ENCODE measurements at regions not wholly inside any gene's neighbourhood (a gene's known extent, or its start where the extent isn't known, plus 50 kb on each side); places are given as distances from the start of the nearest gene placed in this dataset.
A peak's percentile ranks its signal among the peaks of the same experiment; 100 is the strongest.

- DNase-seq: no peak
Measured at GRCh38 chr6:145008715-145009114, 723.6 kb downstream of the UTRN start.

GRCh38 chr6:145009711-145010110 is 724.6 kb downstream of the UTRN start:
- no peak for DNase-seq

GRCh38 chr6:145012039-145012662 is 723.2 kb downstream of the EPM2A start:
- no peak for DNase-seq

- DNase-seq: no peak
Measured at GRCh38 chr6:145015739-145016558, 719.4 kb downstream of the EPM2A start.

GRCh38 chr6:145017051-145017450 is 718.3 kb downstream of the EPM2A start:
- DNase-seq: no peak

- DNase-seq: no peak
Measured at GRCh38 chr6:145017516-145017915, 717.8 kb downstream of the EPM2A start.

GRCh38 chr6:145018027-145018426 is 717.3 kb downstream of the EPM2A start:
- DNase-seq: no peak

- DNase-seq: no peak
Measured at GRCh38 chr6:145020114-145020513, 715.2 kb downstream of the EPM2A start.

- DNase-seq: no peak
Measured at GRCh38 chr6:145020543-145020942, 714.8 kb downstream of the EPM2A start.

GRCh38 chr6:145022199-145022796 is 713.0 kb downstream of the EPM2A start:
- peak; percentile 29 for DNase-seq

GRCh38 chr6:145023116-145023726 is 712.1 kb downstream of the EPM2A start:
- no peak for DNase-seq

- DNase-seq: no peak
Measured at GRCh38 chr6:145025488-145025887, 709.8 kb downstream of the EPM2A start.

- no peak for DNase-seq
Measured at GRCh38 chr6:145026267-145026679, 709.0 kb downstream of the EPM2A start.

GRCh38 chr6:145028144-145028818 is 707.0 kb downstream of the EPM2A start:
- DNase-seq: peak; percentile 65

GRCh38 chr6:145031001-145031400 is 704.3 kb downstream of the EPM2A start:
- no peak for DNase-seq

- no peak for DNase-seq
Measured at GRCh38 chr6:145031962-145032361, 703.4 kb downstream of the EPM2A start.

- DNase-seq: no peak
Measured at GRCh38 chr6:145032562-145033145, 702.7 kb downstream of the EPM2A start.

- DNase-seq: no peak
Measured at GRCh38 chr6:145034664-145035063, 700.7 kb downstream of the EPM2A start.

- DNase-seq: no peak
Measured at GRCh38 chr6:145036236-145036635, 699.1 kb downstream of the EPM2A start.

- DNase-seq: no peak
Measured at GRCh38 chr6:145036848-145037567, 698.3 kb downstream of the EPM2A start.

GRCh38 chr6:145042559-145042958 is 692.8 kb downstream of the EPM2A start:
- DNase-seq: peak; percentile 28

GRCh38 chr6:145043926-145044500 is 691.3 kb downstream of the EPM2A start:
- DNase-seq: no peak
